Calu3 (cell line): ENCODE measurements at regions not wholly inside any gene's neighbourhood (a gene's known extent, or its start where the extent isn't known, plus 50 kb on each side); places are given as distances from the start of the nearest gene placed in this dataset.
A peak's percentile ranks its signal among the peaks of the same experiment; 100 is the strongest.

Source experiments
- BruUV-seq: library from RNA; stranded (reverse); fragments of 400-500 nt; replicated peaks from 2 replicates; lab custom pipeline; 2021; lab: Mats Ljungman, UMichigan
- CTCF ChIA-PET: fragments of 300-600 bp; sonication (Branson Sonifier 250); formaldehyde crosslinking; loops from one replicate; lab custom pipeline; 2022; ENCODE audit warnings: antibody characterized with exemption; lab: Charles Lee
- DNase-seq: peaks from one replicate; pipeline ENCODE4 v3.0.0; 2022
- H3K27ac Mint-ChIP-seq: one replicate; pipeline ENCODE4 v1.8.0; 2022; ENCODE audit warnings: mixed read lengths; ENCODE audit not compliant: unreplicated experiment
- H3K27me3 Mint-ChIP-seq: one replicate; pipeline ENCODE4 v1.8.0; 2022; ENCODE audit warnings: mixed read lengths; ENCODE audit not compliant: unreplicated experiment
- H3K36me3 Mint-ChIP-seq: one replicate; pipeline ENCODE4 v1.8.0; 2022; ENCODE audit warnings: mild to moderate bottlenecking, moderate library complexity, mixed read lengths; ENCODE audit not compliant: insufficient read depth, unreplicated experiment
- H3K4me1 Mint-ChIP-seq: one replicate; pipeline ENCODE4 v1.8.0; 2022; ENCODE audit warnings: mild to moderate bottlenecking, low read depth, mixed read lengths; ENCODE audit not compliant: unreplicated experiment
- H3K4me3 Mint-ChIP-seq: one replicate; pipeline ENCODE4 v1.8.0; 2022; ENCODE audit warnings: mild to moderate bottlenecking, low read depth, moderate library complexity, mixed read lengths; ENCODE audit not compliant: unreplicated experiment
- H3K9me3 Mint-ChIP-seq: one replicate; pipeline ENCODE4 v1.8.0; 2022; ENCODE audit warnings: low read depth, mixed read lengths; ENCODE audit not compliant: unreplicated experiment
- CTCF ChIP-seq: fragments of 200-600 bp; IDR thresholded peaks from one replicate; pipeline ENCODE4 v1.8.0; 2022; ENCODE audit warnings: antibody characterized with exemption; ENCODE audit not compliant: unreplicated experiment
- intact Hi-C: fragments of 100-400 bp; cut with micrococcal nuclease; formaldehyde crosslinking; loops from one replicate; pipeline ENCODE4 v1.10.0; 2022; ENCODE audit not compliant: unreplicated experiment

DNA sequence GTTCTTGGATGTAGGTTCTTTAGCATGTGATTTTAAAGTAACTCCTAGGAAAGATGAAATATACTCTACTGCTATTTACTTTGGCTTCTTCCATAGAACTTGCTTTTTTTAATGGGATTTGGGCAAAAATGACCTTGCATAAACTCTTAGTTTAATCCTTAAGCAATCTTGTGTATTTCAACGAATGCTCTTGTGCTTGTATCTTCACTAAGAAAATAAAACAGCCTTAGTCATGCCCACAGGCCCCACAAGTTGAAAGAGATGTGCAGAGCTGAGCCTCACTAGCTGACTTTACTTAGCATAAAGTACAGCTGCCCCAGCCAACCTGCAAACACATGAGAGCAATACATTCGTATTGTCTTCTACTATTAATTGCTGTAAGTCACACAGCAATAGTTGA, 1609.2 kb downstream of the STIM2 start:
- Mint-ChIP-seq H3K27me3 (no peaks in the 10 kb centered on the region), H3K9me3 (peaks cover 3% of the 10 kb centered on the region), H3K27ac (no peak overlapping the region), H3K4me3 (no peak overlapping the region), H3K36me3 (no peaks in the 10 kb centered on the region), H3K4me1 (no peaks in the 10 kb centered on the region)
- intact Hi-C loops: no loop called here
- BruUV-seq: no TSS peak
- no peak for DNase-seq
- CTCF ChIA-PET: no interaction called here
- no peak for TF ChIP-seq CTCF

DNA sequence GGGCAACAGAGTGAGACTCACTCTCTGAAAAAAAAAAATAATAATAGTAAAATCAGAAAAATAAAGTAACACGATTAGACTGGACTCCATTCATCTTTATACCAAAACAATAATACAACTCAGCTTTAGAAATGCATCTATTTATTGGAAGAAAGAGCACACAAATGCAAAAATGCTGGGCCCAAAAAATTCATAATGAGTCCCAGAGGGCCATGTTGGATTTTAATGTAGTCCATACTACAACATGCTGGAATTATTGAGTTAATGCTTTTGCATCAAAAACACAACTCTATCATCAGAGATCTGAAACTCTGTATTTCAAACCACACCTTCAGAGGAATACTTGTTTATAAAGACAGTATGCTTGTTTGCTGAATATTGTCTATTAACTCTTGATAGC, 1614.7 kb downstream of the STIM2 start:
- intact Hi-C loops: no loop called here
- no TSS peak for BruUV-seq
- Mint-ChIP-seq H3K4me1 (no peaks in the 10 kb centered on the region), H3K27ac (no peak overlapping the region), H3K36me3 (no peaks in the 10 kb centered on the region), H3K9me3 (peaks cover 3% of the 10 kb centered on the region), H3K4me3 (no peak overlapping the region), H3K27me3 (no peaks in the 10 kb centered on the region)
- DNase-seq: no peak
- TF ChIP-seq CTCF: no peak
- CTCF ChIA-PET: interaction anchor here (0.6 kb wide), 1 partner anchor 196 kb away, joined by 5 read pairs; no protein-coding TSS in a partner anchor

GRCh38 chr4:28479666-28480065, 1619.0 kb downstream of the STIM2 start:
- CTCF ChIA-PET: no interaction called here
- Mint-ChIP-seq H3K36me3 (no peaks in the 10 kb centered on the region), H3K4me3 (no peak overlapping the region), H3K9me3 (no peaks in the 10 kb centered on the region), H3K4me1 (no peaks in the 10 kb centered on the region), H3K27ac (no peak overlapping the region), H3K27me3 (no peaks in the 10 kb centered on the region)
- no peak for DNase-seq
- no TSS peak for BruUV-seq
- no peak for TF ChIP-seq CTCF
- intact Hi-C loops: no loop called here

DNA sequence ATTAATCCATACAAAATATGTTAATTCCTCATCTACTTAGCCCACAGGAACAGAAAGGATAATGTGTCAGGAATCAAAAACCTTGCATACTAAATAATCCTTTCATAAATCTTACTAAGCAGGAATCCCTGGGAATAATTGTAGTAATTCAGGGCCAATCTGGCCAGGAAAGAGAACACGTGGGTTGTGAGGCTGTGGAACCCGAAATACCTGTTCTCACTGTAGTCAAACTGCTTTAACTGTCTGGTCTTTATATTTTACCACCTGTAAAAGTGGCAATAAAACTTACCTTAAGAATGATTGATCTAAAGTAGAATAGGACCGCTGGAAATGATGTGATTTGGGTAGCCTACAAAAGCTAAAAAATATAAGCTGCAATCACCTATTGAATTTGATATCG, 1620.9 kb downstream of the STIM2 start:
- Mint-ChIP-seq H3K27ac (no peak overlapping the region), H3K27me3 (no peaks in the 10 kb centered on the region), H3K4me3 (no peak overlapping the region), H3K4me1 (no peaks in the 10 kb centered on the region), H3K36me3 (no peaks in the 10 kb centered on the region), H3K9me3 (no peaks in the 10 kb centered on the region)
- CTCF ChIA-PET: no interaction called here
- no peak for TF ChIP-seq CTCF
- BruUV-seq: no TSS peak
- DNase-seq: peak; percentile 3
- intact Hi-C loops: no loop called here
